CD4-positive, alpha-beta T cell treated with Interferon gamma for 1 hour (primary cell): ENCODE measurements at regions not wholly inside any gene's neighbourhood (a gene's known extent, or its start where the extent isn't known, plus 50 kb on each side); places are given as distances from the start of the nearest gene placed in this dataset.
"Not testable (repeated sequence)": the region's sequence is repeated elsewhere in the genome, so short reads cannot be mapped to it uniquely, and the experiment has no call there.

Experiments
- DNase-seq: peaks from one replicate; pipeline ENCODE4 v3.0.0-alpha.2; 2020

DNA sequence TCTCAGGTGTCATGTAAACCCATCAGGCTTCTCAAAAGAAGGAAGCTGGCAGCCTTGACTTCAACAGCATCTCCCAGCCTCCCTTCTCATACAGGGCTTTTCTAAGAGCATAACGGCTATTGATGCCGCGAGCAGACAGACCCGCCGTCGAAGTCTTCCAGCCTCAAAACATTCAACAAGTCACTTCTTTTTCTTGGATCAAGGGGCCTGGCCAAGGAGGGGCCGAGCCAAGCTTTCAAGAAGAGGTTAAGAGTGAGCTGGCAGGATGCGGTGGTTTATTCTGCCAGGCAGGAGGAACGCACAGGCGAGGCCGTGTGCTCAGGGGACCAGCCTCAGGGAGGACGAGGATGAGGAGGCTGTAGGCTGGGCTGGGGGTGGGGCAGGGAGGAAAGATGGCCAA, 102.9 kb upstream of the RFLNA start:
- no peak for DNase-seq

DNA sequence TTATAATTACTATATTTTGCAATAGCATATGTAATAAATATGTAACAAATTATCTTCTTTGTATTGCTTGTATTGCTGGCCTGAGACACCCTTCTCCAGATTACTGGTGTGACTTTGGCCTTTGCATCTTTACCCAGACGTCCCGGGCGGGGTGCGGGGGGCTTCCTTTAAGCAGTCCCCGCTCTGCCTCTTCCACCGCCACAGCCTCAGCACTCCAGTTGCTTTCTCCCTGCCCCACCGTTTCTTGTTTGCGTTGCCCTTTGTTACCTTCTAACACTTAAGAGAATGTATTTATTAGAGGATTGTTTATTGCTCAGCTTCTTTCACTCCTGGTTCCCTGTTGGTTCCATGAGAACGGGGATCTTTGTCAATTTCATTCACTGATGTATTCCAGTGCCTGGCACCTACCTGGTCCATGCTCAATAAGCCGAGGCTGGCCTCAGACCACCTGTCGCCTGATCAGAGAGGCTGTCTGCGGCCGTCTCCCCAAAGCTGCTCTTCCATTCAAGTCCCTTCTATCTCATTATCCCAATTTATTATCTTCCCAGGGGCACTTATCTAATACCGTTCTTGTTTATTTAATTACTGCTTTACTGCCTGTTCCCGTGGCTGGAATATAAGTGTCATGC, 100.5 kb upstream of the RFLNA start:
- no peak for DNase-seq

DNA sequence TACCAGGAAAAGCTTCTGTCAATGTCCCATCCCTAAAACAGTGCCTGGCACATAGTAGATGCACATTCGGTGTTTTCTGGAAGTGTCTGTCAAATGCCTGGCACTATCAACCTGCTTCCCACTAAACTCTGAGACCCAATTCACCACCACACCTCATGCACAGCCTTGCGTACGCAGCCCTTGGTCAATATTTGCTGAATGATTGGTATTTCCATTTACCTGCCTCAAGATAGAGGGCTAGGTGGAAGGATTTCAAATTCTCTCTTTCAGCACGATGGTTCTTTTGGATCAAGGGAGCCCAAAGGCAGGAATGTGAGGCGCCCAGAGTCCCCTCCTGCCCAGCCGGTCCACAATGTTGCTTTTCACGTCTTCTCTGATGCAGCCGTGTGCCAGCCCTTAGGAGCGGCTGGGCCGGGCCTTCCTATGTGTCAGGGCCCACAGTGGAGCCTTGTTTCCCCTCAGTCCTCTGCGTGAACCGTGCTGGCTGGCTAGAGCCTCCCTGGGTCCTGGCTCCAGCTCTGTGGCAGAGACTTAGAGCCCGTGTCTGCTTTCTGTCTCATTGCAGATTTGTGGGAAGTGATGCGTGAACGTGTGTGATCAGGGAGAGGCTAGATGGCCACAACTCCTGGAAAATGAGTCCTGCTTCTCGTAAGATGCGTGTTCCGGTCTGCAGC, 99.9 kb upstream of the RFLNA start:
- DNase-seq: no peak

DNA sequence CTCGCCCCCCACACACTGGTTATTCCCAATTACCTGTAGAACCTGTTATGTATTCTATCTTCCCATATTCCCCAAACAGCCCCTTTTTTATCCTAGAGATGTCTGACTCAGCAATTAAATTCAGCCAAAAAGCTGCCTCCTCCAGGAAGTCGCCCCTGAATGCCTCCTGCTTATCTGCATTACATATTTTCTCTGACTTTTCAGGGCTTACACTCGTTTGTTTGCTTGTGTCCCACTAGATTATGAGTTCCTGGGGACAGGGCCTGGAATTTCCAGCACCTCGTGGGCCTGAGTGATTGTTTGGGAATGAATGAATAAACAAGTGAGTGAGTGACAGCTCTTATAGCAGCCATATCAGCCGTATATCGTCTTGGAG, 99.3 kb upstream of the RFLNA start:
- DNase-seq: no peak

- no peak for DNase-seq
These were observed 98.7 kb upstream of the RFLNA start for GRCh38 chr12:124196236-124196635.

DNA sequence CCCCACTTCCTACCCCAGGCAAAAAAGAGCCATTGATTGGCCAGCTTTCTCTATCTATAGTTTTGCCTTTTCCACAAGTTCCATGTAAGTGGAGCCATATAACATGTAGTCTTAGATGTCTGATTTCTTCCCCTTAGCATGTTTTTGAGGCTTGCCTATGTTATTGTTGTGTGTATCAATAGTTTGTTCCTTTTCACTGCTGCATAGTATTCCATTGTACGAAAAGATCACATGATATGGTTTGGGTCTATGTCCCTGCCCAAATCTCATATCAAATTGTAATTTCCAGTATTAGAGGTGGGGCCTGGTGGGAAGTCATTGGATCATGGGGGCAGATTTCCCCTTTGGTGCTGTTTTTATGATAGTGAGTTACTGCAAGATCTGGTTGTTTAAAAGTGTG, 93.6 kb upstream of the RFLNA start:
- no peak for DNase-seq

DNA sequence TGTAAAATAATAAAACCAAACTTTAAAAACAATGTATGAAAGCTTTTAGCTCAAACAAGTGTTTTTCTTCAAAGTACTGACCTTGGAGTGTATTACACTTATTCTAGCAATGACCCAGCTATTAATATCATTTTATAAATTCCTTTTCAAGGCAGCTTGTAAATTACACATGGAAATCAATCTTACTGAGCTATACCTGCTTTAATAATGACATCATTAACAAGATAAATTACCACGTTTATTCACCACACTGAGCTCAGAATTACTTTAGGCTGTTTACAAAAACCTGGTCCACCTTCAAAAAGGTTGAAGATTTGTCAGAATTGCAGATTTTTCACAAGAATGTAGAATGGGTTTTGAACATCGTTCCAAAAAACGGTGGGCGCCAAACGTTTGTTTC, 91.7 kb upstream of the RFLNA start:
- DNase-seq: no peak

- no peak for DNase-seq
These were observed 89.5 kb upstream of the RFLNA start for GRCh38 chr12:124205405-124205804.

GRCh38 chr12:124207049-124207448, 87.8 kb upstream of the RFLNA start:
- DNase-seq: no peak

GRCh38 chr12:124207617-124208016, 87.3 kb upstream of the RFLNA start:
- no peak for DNase-seq

DNA sequence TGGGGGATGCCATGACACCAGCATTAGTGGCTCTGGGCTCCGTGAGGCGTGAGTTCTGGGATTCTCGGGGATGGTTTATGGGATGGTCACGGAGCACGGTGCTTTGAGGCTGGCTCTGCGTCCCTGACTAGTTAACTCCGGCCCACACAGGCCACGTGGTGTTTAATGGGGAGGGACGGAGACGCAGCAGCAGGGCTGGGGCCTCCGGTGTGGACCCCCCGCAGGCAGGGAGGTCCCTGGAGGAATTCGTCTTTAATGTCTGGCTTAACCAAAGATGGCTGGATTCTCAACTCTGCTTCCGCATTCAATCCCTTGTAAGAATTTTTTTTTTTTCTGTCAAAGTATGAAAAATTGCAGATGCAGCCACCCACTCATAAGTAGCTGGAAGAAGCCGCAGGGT, 86.4 kb upstream of the RFLNA start:
- no peak for DNase-seq

DNA sequence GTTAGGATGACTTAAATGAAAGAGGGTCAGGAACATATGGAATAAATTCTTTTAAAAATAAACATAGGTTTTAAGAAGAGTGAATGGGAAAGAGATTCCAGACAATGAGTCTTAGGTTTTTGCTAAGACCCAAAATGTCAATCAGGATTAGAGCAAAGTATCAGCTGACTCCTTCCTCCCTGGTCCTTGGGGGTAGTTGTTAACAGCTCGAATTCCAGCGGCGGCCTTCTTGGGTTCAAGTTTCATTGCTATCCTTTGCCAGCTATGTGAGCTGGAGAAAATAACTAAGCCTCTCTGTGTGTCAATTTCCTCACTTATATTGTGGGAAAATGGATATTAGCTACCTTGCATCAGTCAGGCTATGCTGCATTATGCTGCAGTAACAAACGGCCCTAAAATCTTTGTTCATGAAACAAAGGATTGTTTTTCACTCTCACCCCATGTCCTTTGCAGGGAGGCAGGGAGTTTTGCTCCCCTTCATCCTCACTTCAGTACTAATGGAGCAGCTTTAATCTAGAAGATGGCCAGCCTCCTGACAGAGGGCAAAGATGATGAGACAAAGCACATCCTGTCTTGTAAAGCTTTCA, 83.8 kb upstream of the RFLNA start:
- DNase-seq: no peak

GRCh38 chr12:124211753-124212152, 83.1 kb upstream of the RFLNA start:
- DNase-seq: no peak

DNA sequence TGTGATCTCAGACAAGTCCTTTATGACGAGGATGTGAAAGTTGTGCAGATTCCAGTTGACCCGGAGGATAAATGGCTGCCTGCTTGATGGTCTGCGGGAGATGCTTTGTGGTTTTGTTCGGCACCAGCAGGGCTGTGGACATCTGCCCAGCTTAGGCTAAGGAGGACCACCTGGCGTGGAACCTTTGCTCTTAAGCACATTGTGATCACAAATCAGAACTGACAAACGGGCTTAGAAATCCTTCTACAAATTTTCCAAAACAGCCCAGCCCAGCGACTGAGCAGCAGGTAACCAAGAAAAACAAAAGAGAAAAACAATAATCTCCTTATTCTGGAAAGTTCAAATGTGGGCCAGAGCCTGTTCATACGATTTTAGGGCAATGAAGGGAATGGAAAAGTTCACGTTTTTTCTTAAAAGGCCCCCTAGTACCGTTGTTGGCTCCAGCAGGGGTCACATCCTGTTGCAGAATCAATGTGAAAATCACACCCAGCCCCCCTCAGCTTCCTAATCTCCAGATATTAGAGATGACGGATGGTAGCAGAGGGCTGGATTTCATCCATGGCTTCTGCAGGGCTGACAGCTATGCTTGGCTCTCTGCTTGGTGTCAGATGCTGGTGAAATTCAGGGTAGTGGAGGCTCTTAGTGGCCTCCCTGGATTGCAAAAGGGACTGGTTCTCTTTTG, 81.1 kb upstream of the RFLNA start:
- no peak for DNase-seq

- DNase-seq: no peak
These were observed 80.3 kb upstream of the RFLNA start for GRCh38 chr12:124214574-124214973.

DNA sequence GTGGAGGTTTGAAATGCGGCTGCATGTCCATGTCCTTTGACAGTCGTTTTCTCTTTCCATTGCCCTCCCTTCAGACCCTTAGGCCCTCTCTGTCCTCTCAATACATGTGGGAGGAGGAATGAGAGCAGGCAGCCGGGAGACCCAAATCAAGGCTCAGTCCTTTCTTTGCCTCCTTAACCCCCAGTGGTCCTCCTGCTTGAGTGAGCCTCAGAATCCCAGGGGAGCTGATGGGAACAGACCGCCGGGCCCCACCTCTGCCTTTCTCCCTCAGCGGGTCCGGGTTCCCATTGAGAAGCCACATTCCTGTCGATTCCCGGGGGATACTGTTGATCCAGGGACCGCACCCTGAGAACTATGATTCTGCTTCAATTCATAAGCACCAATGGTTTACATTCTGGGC, 77.9 kb upstream of the RFLNA start:
- DNase-seq: no peak

DNA sequence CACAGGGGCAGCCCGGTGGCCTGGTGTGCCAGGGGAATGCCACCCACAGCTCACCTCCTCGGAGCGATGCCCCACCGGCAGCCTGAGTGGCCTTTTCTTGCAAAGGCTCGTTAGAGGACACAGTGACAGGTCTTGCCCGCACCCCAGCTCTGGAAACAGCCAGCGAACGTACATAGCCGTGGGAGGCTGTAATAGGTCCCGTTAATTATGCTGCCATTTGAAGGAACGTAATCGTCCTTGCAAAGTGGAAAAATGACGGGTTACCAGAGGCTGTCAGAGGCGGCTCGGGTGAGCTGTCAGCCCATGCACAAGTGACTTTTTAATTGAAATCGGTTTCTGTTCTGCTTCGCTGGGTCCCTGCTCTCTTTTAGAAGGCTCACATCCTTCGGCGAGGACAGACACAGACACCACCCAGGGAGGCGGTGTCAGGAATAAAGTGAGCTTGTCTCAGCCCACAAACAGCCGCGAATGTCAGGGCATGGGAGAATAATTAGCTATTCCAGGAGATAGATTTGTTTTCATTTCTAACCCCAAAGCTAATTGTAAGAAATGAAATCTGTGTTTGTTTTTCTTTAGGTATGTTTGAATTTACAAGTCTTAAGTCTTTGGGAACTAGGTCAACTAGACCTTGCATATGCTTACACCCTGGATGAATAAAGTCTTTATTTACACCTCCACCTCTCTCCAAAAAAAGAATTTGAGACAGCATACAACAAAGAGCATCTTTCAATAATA, 77.2 kb upstream of the RFLNA start:
- DNase-seq: no peak

DNA sequence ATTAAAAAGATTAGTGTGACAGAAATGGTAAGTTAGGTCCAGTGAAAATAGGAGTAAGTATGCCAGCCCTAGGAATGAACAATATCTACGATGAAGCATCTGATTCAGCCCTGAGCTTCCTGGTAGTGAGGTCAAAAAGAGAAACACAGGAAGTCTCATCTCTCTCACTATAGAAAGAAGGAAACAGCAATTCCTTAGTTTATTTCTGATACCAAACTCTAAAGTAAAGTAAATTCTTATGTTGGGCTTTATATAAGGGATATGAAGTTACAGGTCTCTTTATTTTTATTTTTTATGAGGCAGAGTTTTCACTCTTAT, 76.7 kb upstream of the RFLNA start:
- no peak for DNase-seq

DNA sequence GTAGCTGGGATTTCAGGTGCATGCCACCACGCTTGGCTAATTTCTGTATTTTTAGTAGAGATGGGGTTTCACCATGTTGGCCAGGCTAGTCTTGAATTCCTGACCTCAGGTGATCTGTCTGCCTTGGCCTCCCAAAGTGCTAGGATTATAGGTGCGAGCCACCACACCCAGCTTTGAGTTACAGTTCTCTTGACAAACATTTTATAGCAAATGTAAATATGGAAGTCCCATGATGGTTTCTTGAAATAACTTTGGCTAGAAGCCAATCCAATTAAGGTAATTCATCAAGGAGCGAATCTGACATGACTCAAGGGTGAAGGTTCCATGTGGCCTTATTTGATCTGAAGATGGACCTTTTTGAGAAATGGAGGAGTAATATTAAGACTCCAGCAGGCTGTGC, 76.2 kb upstream of the RFLNA start:
- DNase-seq: not testable (repeated sequence)

DNA sequence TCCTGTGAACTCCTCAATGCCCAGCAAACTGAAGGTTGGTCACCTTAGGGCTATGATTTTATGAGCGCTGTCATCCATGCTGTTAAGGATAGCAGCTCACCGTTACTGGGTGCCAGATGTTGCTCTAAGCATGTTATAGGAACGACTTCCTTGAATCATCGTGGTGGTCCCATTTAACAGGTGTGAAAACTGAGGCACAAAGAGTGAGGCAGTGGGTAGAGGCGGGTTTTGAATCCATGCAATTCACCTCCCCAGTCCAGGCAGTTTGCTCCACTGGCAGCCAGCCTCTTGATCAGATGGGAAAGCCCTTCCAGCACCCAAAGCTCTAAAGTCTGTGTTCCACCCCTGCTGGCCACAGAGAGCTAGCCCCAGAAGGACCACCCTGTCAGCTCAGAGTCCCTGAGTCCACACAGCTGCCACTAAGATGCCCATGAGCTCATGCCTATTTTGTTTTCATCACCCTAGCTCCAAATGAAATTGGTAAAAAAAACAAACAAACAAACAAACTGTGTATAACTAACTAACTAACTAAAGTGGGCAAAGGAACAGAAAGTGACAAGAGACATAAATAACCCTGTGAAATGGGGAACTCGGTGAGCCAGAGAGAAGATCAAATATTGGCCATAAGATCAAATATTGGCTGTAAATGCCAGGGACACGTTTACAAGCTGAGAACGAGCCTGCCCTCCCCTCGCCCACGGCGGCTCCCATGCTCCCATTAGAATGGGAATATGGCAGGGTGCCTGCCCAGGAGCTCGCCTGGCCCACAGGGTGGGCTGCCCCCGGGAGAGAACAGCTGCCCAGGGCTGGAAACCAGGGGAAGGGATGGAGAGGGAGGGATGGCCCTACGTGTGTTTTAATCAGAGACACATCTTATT, 72.3 kb upstream of the RFLNA start:
- no peak for DNase-seq

DNA sequence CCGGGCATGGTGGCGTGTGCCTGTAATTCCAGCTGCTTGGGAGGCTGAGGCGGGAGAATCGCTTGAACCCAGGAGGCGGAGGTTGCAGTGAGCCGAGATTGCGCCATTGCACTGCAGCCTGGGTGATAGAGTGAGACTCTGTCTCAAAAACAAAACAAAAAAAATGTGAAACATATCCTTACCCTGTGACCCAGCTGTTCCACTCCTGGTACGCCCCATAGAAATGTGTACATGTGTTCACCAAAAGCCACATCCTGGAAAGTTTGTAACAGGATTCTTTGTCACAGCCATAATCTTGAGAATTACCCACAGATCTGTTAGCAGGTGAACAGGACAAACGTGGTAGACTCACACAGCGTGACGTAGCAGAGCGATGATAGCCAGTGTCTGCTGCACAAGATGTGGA, 71.2 kb upstream of the RFLNA start:
- not testable (repeated sequence) for DNase-seq

DNA sequence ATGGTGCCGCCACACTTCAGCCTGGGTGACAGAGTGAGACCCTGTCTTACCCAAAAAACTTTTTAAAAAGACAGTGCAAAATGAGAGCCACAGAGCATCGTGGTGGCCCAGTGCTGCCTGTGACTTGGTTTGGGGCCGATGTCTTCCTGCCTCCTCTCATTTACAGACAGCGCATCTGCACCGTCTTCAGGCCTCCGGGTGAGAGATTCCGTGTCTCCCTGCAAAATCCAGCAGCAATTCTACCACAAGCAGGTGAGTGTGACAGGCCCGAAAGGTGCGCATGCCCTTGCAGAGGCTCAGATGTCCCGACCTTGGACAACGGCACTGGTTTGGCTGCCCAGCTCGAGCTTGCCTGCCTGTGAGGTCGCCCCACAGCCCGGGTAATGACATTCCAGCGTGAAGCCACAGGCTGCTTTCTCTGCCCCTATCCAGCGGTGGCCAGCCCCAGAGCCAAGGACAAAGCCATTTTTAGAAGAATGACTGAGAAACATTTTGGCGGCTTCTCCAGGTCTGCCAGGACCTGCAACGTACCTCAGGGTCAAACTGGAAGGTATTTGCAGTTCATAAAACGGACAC, 70.3 kb upstream of the RFLNA start:
- DNase-seq: no peak
